Hepatocyte (in vitro differentiated cells): ENCODE measurements at regions not wholly inside any gene's neighbourhood (a gene's known extent, or its start where the extent isn't known, plus 50 kb on each side); places are given as distances from the start of the nearest gene placed in this dataset.
A peak's percentile ranks its signal among the peaks of the same experiment; 100 is the strongest.

ENCODE experiments used
- DNase-seq: peaks from one replicate; pipeline ENCODE4 v3.0.0-alpha.2; 2016; ENCODE audit warnings: low spot score
- H2AFZ ChIP-seq: fragments of 200-600 bp; sonication (generic); 2 replicates; pipeline ENCODE4 v1.6.0; 2016; ENCODE audit warnings: antibody characterized with exemption, mild to moderate bottlenecking
- H3K27ac ChIP-seq: fragments of 200-600 bp; sonication (generic); 2 replicates; pipeline ENCODE4 v1.5.1; 2016; ENCODE audit warnings: mild to moderate bottlenecking
- H3K27me3 ChIP-seq: fragments of 200-600 bp; sonication (generic); 2 replicates; pipeline ENCODE4 v1.6.1; 2016
- H3K36me3 ChIP-seq: fragments of 200-600 bp; sonication (generic); replicated peaks from 2 replicates; pipeline ENCODE4 v1.5.1; 2016; ENCODE audit warnings: low read depth; ENCODE audit not compliant: insufficient read depth
- H3K4me1 ChIP-seq: fragments of 200-600 bp; sonication (generic); 2 replicates; pipeline ENCODE4 v1.5.1; 2016; ENCODE audit warnings: mild to moderate bottlenecking, moderate library complexity; ENCODE audit not compliant: insufficient read depth
- H3K4me2 ChIP-seq: fragments of 200-600 bp; sonication (generic); 2 replicates; pipeline ENCODE4 v1.6.0; 2016
- H3K4me3 ChIP-seq: fragments of 200-600 bp; sonication (generic); 2 replicates; pipeline ENCODE4 v1.5.1; 2016; ENCODE audit warnings: mild to moderate bottlenecking
- H3K79me2 ChIP-seq: fragments of 200-600 bp; sonication (generic); 2 replicates; pipeline ENCODE4 v1.6.0; 2017; ENCODE audit warnings: mild to moderate bottlenecking
- H3K9me2 ChIP-seq: fragments of 200-600 bp; sonication (generic); replicated peaks from 2 replicates; pipeline ENCODE4 v1.6.0; 2017; ENCODE audit warnings: mild to moderate bottlenecking; ENCODE audit not compliant: insufficient read depth
- H3K9me3 ChIP-seq: fragments of 200-600 bp; sonication (generic); 2 replicates; pipeline ENCODE4 v1.5.1; 2016; ENCODE audit warnings: low read depth, mild to moderate bottlenecking
- H4K20me1 ChIP-seq: fragments of 200-600 bp; sonication (generic); 2 replicates; pipeline ENCODE4 v1.6.0; 2016; ENCODE audit warnings: mild to moderate bottlenecking; ENCODE audit not compliant: insufficient read depth, poor library complexity, severe bottlenecking
- CTCF ChIP-seq: fragments of 200-600 bp; sonication (generic); IDR thresholded peaks from 2 replicates; pipeline ENCODE4 v1.5.1; 2016; ENCODE audit warnings: antibody characterized with exemption, mild to moderate bottlenecking; ENCODE audit not compliant: poor library complexity
- EZH2 ChIP-seq: fragments of 200-600 bp; sonication (generic); IDR thresholded peaks from 2 replicates; pipeline ENCODE4 v1.6.1; 2016; ENCODE audit warnings: antibody characterized with exemption, mild to moderate bottlenecking, borderline replicate concordance
- EZH2phosphoT487 ChIP-seq: fragments of 200-600 bp; sonication (generic); IDR thresholded peaks from one replicate; pipeline ENCODE4 v1.6.1; 2018; ENCODE audit warnings: antibody characterized with exemption, mild to moderate bottlenecking, low read depth, moderate library complexity; ENCODE audit not compliant: unreplicated experiment, severe bottlenecking
- WGBS: methylation state at CpG from one replicate; pipeline ENCODE4 v1.1.6; 2016; ENCODE audit warnings: low lambda C conversion rate; ENCODE audit errors: missing lambda C conversion rate; 5-methylcytosine and 5-hydroxymethylcytosine counted together

- no peak for DNase-seq
- Histone ChIP-seq H2AFZ (no peak overlapping the region), H3K4me3 (no peak overlapping the region), H3K9me2 (no peaks in the 10 kb centered on the region), H4K20me1 (no peaks in the 10 kb centered on the region), H3K27me3 (no peaks in the 10 kb centered on the region), H3K79me2 (no peaks in the 10 kb centered on the region), H3K4me2 (no peak overlapping the region), H3K4me1 (peaks cover 3% of the 10 kb centered on the region), H3K36me3 (no peaks in the 10 kb centered on the region), H3K9me3 (no peaks in the 10 kb centered on the region), H3K27ac (no peak overlapping the region)
- 91% methylated on average over 5 of the region's 5 CpGs for WGBS
- TF ChIP-seq EZH2 (no peak), EZH2phosphoT487 (no peak)
These were observed 75.7 kb upstream of the ZBTB40 start for GRCh38 chr1:22376001-22376400.

- H2AFZ ChIP-seq: no peak overlapping the region
- H3K36me3 ChIP-seq: no peaks in the 10 kb centered on the region
- H3K4me3 ChIP-seq: no peak overlapping the region
- H3K4me1 ChIP-seq: peaks cover 3% of the 10 kb centered on the region
- H3K27me3 ChIP-seq: no peaks in the 10 kb centered on the region
- WGBS: 86% methylated on average over 8 of the region's 8 CpGs
- TF ChIP-seq EZH2 (no peak), EZH2phosphoT487 (no peak), CTCF (no peak)
- H3K79me2 ChIP-seq: no peaks in the 10 kb centered on the region
- no peaks in the 10 kb centered on the region for H3K9me2 ChIP-seq
- no peaks in the 10 kb centered on the region for H4K20me1 ChIP-seq
- H3K9me3 ChIP-seq: no peaks in the 10 kb centered on the region
- no peak overlapping the region for H3K4me2 ChIP-seq
- no peak for DNase-seq
- H3K27ac ChIP-seq: no peak overlapping the region
These were observed 75.1 kb upstream of the ZBTB40 start for GRCh38 chr1:22376546-22376945.

- DNase-seq: no peak
- H3K4me1 ChIP-seq: peaks cover 3% of the 10 kb centered on the region
- no peaks in the 10 kb centered on the region for H3K27me3 ChIP-seq
- H3K4me3 ChIP-seq: no peak overlapping the region
- no peak overlapping the region for H2AFZ ChIP-seq
- H4K20me1 ChIP-seq: no peaks in the 10 kb centered on the region
- no peak overlapping the region for H3K4me2 ChIP-seq
- no peaks in the 10 kb centered on the region for H3K9me3 ChIP-seq
- WGBS: 97% methylated on average over 3 of the region's 3 CpGs
- no peak overlapping the region for H3K27ac ChIP-seq
- H3K36me3 ChIP-seq: no peaks in the 10 kb centered on the region
- no peak for TF ChIP-seq EZH2phosphoT487
- no peaks in the 10 kb centered on the region for H3K9me2 ChIP-seq
- H3K79me2 ChIP-seq: no peaks in the 10 kb centered on the region
These were observed 74.7 kb upstream of the ZBTB40 start for GRCh38 chr1:22376976-22377375.

- H3K36me3 ChIP-seq: no peaks in the 10 kb centered on the region
- no peaks in the 10 kb centered on the region for H3K9me2 ChIP-seq
- no peaks in the 10 kb centered on the region for H3K79me2 ChIP-seq
- WGBS: 59% methylated on average over 7 of the region's 7 CpGs
- H3K27me3 ChIP-seq: no peaks in the 10 kb centered on the region
- no peaks in the 10 kb centered on the region for H3K9me3 ChIP-seq
- H3K4me2 ChIP-seq: no peak overlapping the region
- H2AFZ ChIP-seq: no peak overlapping the region
- H3K27ac ChIP-seq: peak overlapping the region; percentile 77
- H3K4me3 ChIP-seq: no peak overlapping the region
- H4K20me1 ChIP-seq: no peaks in the 10 kb centered on the region
- TF ChIP-seq EZH2phosphoT487 (no peak), CTCF (no peak), EZH2 (no peak)
- DNase-seq: no peak
- peaks cover 3% of the 10 kb centered on the region for H3K4me1 ChIP-seq
These were observed 72.1 kb upstream of the ZBTB40 start for GRCh38 chr1:22379566-22379965.
